Body of pancreas (tissue), 4 donors: ENCODE measurements at regions not wholly inside any gene's neighbourhood (a gene's known extent, or its start where the extent isn't known, plus 50 kb on each side); places are given as distances from the start of the nearest gene placed in this dataset.

Experiments used
- POLR2A ChIP-seq, 3 donors: fragments of 450-650 bp; IDR thresholded peaks; one replicate each; pipeline ENCODE4 v1.6.1; 2016; ENCODE audit warnings: antibody characterized with exemption in 3 of 3, mild to moderate bottlenecking in 2 of 3
- TF ChIP-seq, protein P1 (sequence below), 7 experiments: fragments of 450-650 bp in 4 of 7; fragments of 200-600 bp in 3 of 7; sonication (generic) in 3 of 7; IDR thresholded peaks; one replicate each; pipeline ENCODE4 v1.5.1; 2016 to 2019; ENCODE audit warnings: antibody characterized with exemption in 7 of 7

- no peak for TF ChIP-seq POLR2A (IDR thresholded peaks at IDR 0.05)
- TF ChIP-seq, protein P1, sequence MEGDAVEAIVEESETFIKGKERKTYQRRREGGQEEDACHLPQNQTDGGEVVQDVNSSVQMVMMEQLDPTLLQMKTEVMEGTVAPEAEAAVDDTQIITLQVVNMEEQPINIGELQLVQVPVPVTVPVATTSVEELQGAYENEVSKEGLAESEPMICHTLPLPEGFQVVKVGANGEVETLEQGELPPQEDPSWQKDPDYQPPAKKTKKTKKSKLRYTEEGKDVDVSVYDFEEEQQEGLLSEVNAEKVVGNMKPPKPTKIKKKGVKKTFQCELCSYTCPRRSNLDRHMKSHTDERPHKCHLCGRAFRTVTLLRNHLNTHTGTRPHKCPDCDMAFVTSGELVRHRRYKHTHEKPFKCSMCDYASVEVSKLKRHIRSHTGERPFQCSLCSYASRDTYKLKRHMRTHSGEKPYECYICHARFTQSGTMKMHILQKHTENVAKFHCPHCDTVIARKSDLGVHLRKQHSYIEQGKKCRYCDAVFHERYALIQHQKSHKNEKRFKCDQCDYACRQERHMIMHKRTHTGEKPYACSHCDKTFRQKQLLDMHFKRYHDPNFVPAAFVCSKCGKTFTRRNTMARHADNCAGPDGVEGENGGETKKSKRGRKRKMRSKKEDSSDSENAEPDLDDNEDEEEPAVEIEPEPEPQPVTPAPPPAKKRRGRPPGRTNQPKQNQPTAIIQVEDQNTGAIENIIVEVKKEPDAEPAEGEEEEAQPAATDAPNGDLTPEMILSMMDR (IDR thresholded peaks at IDR 0.05) = no peak
These were observed 301.3 kb downstream of the FBXW7 start for GRCh38 chr4:152234571-152234970.
